ENCODE measurements at regions not wholly inside any gene's neighbourhood (a gene's known extent, or its start where the extent isn't known, plus 50 kb on each side); places are given as distances from the start of the nearest gene placed in this dataset.
A peak's percentile ranks its signal among the peaks of the same experiment; 100 is the strongest.

DNA sequence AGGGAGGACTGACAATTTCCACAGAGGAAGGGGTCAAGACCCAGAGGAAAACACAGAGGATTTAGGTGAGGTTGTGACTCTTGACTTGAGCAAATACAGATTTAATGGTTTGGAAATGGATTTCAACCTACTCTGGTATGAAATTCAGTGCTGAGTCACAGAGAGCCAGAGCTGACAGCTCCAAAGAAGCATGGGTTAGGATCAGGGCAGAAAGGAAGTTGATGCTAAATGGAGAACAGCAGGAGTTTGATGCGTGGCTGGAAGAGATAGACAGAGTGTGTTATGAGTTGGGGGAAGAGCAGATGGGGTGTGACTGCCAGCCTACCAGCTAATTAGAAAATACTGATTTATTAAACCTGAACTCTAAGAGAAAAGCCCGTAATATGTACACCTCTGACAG, 272.6 kb downstream of the FOXG1 start:
- no peak for DNase-seq (ENCODE audit: low spot score)

DNA sequence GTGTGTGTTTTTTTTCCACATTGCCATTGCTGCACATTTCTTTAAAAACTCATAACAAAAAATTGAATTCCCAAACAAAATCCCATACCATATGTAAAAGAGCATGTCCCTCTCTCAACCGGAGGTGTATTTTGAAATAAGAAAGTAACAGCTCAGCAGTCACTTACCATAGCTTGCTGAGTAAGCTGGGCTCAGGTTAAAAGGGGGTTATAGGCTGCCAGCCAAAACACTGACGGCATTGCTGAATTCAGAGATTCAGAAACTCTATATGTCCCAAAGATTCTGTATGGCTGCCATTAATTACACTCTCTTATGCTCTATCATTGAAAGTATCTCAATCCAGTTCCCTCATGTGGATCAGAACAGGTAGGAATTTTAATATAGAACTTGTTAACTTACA, 276.0 kb downstream of the FOXG1 start:
- no peak for DNase-seq (ENCODE audit: low spot score)

DNA sequence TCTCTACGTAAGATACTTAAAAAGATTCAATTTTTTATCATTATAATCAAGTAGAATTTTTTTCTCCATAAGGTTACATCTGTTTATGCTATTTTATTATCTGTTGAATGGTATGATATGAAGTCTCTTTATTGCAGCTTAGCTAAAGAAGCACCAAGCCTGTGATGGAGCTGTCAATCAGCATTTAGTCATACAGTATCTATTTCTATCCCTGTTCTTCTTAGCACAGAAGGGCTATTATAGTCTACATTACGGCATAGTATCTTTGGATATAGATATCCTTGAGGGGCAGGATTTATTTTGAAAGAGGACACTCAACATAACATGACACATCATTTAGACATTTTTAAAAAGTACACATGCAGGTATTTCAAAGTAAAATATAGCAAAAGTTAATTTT, 277.1 kb downstream of the FOXG1 start:
- no peak for DNase-seq (ENCODE audit: low spot score)

DNA sequence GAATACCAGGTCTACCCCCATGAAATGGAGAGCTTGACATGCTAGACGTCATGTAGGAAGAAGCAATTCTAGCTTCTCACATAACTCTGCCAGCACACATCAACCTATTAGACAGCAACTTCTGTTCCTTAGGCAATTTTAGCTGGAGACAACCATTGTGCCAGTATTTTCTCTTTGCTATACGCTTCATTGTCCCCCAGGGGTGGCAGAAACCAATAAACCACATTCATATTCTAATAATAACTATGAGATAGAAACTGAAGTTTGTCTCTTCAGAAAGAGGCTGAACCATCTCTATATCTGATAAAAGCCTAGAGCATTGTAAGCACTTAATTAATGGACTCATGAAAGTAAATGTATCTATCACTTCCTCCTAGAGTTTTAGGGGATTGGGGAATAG, 278.6 kb downstream of the FOXG1 start:
- no peak for DNase-seq (ENCODE audit: low spot score)

DNA sequence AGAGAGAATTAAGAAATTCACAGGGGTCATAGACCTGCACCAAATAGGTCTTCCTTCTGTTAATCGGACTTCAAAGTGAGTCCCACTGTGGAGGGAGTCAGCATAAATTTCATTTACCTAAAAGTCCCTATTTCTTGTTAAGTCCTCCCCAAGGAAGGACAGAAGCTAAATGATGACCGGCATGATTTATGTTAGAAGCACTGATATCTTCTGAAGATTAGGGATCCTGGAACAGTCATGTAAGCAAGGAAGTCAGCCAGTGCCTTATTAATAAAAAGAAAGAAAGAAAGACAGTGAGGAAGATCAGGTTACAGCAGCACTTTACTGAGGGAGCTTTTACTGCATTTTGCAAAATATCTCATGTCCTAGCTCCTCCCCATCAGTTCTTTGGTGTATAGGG, 287.5 kb downstream of the FOXG1 start:
- DNase-seq (ENCODE audit: low spot score) = no peak

DNA sequence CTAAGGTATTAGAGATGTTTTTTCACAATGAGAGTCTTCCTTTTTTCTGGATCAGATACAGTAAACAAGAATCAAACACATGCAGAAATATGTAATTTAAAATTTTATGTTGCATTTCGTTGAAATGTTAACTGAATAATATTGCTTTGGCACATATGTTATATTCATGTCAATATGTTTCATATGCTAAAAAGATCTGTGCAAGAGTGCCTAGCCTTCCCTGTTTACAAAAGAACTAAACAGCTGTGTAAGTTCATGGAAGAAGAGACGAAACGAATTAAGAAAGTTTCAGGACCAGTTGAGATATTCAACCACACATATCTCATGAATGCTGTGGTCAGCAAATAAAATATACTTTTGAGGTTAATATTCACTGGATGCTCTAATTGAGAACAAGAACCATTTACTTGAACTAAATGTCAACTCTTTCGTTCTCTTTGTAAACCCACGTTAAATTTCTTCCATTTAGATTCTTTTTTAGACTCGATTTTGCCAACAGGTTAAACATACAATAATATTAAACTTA, 289.5 kb downstream of the FOXG1 start:
- DNase-seq (ENCODE audit: low spot score) = no peak

DNA sequence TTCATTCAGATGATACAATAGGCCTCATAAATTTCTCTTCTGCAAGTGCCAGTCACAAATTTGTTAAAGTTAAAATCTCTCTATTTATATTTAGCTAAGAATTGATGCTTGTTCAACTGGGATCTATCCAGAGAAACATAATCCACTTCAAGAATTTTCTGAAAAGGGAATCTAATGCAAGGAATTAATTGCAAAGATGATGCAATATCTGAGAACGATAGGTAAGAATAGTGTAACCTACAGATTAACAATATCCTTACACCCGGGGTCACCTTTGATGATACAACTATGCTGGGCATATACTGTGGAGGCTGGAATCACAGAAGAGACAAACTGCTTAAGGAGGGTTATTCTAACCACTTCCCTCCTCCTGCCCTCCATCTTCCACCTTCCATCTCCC, 295.1 kb downstream of the FOXG1 start:
- no peak for DNase-seq (ENCODE audit: low spot score)

DNA sequence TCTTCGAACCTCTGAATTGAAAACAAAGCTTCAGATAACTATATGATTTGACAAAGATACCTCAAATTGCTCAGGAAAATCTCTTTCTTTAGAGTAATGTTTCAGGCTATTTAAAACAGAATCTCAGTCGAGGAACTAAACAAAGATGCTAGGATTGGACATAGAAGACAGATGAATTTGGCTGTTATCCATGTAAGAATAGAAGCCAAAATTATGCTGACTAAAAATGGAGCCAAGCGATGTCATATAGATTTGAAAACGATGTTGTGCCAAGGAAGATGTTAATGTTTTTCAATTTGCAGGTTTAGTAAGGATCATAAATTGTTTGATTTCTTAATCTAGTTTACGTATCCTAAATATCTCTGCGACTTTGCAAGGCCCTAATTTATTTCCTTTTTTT, 295.9 kb downstream of the FOXG1 start:
- no peak for DNase-seq (ENCODE audit: low spot score)

DNA sequence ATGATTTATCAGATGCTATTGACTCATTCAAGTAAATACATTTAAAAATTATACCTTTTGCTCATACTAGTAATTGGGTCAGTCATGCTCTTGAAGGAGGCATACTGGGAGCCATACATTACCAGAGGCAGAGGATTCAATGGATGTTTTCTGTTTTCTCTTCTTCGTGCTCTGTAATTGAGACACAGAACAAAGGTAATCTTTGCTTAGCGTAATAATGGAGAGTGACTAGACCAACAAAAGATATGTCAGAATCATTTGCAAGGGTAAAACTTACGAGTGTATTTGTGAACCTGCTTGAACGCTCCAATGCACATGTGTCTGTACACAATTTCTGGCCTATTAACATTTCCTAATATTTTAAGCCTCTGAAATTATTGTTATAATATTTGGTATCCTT, 296.4 kb downstream of the FOXG1 start:
- DNase-seq (ENCODE audit: low spot score) = no peak

DNA sequence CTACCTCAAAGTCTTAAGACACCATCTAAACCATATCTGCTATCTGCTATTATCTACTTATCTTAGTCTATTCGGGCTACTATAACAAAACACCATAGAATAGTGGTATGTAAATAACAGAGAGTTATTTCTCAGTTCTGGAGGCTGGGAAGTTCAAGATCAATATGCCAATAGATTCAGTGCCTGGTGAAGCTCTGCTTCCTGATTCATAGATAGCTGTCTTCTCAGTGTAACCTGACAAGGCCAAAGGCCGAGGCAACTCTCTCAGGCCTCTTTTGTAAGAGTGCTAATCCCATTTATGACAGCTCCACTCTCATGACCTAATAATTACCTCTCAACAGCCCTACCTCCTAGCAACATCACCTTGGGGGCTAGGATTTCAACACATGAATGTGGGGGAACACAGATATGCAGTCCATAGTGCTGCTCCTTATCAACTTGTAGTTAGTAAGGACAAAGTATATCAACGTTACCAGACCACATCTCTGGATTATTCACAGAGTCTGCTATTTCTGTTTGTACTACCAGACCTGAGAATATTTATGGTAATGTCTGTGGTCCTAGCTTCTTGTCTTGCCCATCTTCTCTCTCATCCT, 297.8 kb downstream of the FOXG1 start:
- no peak for DNase-seq (ENCODE audit: low spot score)

DNA sequence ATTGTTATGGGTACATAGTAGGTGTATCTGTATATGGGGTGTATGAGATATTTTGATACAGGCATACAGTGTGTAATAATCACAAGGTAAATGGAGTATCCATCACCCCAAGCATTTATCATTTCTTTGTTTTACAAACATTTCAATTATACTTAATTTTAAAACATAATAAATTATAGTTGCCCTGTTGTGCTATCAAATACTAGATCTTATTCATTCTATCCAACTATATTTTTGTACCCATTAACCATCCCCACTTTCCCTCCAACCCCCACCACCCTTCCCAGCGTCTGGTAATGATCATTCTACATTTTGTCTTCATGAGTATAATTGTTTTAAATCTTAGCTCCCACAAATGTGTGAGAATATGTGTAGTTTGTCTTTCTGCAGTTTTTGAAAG, 302.6 kb downstream of the FOXG1 start:
- no peak for DNase-seq (ENCODE audit: low spot score)

DNA sequence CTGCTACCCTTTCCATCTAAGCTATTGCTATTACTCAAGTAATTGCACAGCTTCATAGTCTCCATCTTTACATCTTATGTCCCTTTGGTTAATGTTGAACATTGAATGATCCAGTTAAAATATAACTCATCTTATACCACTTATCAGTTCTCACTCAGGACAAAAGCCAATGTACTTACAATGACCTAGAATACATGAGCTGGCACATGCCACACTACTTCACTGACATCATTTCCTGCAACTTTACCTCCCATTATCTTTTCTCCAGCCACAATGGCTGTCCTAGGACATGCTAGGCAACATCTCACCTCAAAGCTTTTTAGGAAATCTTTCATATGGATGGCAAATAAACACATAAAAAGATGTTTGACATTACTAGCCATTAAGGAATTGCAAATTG, 309.2 kb downstream of the FOXG1 start:
- no peak for DNase-seq (ENCODE audit: low spot score)

DNA sequence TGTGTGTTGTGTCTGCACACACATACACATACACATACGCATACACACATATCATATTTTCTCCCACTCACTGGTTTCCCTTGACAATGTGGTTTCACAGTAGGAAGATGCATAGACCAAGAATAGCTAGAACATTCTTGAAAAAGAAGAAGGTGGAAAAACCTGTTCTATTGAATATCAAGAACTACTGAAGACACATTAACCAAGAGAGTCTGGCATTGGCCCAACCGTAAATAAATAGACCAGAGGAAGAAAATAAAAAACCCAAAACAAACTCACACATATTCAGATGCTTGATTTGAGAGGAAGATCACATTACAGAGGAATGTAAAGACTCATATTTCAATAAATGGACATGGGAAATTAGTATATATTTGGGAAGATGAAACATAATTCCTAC, 311.3 kb downstream of the FOXG1 start:
- no peak for DNase-seq (ENCODE audit: low spot score)

DNA sequence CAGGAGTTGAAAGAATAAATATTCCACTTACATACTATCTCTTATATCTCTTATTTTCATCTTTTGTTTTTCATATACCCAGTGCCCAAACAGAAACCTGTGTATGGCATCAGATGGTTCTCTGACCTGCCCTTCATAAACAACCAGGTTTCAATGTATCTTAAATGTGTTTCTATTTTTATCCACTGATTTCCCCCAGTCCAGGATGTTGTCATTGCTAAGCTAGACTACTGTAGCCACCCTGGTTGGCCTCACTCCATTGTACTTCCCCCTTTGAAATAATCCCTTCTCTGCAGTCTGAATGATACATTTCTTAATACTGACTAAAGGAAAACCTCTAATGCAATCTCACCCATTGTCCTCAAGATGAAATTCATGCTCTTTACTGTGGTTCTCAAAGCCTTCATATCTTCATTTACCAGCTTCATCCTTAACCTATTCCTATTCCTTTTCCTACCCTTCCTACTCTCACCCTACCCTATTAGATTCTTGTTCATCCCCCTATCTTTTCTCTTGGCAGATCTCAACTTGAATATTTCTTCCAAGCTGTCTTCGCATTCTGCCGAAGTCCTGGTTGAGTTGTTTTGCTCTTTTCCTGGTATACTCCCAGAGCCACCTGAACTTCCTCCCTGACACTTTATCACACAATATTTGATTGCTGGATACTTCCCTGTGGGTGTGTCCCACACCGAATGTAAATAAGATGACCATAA, 312.4 kb downstream of the FOXG1 start:
- no peak for DNase-seq (ENCODE audit: low spot score)

DNA sequence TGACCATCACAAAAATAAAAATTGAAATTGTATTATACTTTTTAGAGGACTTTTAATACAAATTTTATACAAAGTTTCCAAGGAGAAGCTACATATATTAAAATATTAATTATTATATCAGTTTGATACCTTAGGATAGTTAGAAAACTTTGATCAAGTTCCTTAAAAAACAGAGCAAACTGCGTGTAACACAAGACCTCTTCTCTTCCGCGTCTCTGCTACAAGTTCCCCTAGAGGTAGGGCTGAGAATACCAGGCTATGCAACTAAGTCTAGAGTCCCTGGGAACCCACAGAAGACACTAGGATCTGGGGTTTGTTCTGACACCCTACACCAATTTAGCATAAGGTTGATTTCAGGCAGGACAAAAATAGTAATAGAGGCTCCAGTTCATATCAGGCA, 319.0 kb downstream of the FOXG1 start:
- DNase-seq (ENCODE audit: low spot score) = peak; percentile 26

DNA sequence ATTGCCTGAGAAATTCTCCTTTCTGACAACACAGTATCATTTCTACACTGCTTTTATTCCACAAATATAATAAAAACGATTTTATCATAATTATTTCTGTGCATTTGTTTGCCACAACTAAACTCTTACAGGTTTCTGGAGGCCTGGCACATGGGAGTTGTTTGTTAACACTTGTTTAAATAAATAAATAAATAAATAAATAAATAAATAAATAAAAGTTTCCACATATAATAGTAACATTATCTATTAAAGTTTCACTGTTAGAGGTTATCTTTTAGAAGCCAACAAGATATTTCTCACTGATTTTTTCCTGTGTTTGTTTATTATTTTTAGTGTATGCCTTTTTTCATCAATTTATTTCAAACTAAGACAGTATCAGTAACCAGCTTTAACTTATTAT, 323.3 kb downstream of the FOXG1 start:
- no peak for DNase-seq (ENCODE audit: low spot score)

DNA sequence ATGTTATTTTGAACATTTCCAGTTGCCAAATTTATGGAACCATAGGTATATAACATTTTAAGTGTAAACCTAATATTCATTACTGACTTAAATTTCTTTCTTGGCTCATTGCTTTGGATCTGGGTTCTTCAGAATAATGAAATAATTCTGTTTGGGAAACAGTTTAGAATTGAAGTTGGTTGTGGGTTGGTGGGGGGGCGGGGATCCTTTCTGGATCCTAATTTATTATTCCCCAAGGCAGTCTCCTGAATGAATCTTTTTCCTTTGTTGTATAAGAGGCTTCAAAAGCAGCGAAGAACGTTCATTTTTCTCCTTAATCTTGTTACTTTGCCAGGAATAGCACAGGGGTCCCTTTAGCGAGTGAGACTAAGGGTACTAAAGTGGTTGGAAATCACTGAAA, 325.5 kb downstream of the FOXG1 start:
- no peak for DNase-seq (ENCODE audit: low spot score)

DNA sequence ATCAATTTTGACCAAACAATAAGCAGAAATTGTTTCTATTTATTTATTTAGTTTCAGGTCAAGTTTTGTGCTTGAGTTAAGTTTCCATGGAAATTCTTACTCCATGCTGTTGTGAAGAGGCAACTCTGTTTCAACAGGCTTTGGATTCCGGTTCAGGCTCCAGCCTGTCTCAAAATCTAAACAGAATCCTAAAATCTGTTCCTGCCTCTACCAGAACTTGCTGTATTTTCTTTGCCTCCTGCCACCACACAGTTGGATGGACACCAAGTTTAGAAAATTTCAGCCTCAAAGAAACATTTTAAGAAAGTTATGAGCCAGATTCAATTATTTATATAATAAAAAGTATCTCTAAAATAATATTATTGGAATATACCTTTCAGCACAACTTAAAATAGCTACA, 330.9 kb downstream of the FOXG1 start:
- DNase-seq (ENCODE audit: low spot score) = no peak

DNA sequence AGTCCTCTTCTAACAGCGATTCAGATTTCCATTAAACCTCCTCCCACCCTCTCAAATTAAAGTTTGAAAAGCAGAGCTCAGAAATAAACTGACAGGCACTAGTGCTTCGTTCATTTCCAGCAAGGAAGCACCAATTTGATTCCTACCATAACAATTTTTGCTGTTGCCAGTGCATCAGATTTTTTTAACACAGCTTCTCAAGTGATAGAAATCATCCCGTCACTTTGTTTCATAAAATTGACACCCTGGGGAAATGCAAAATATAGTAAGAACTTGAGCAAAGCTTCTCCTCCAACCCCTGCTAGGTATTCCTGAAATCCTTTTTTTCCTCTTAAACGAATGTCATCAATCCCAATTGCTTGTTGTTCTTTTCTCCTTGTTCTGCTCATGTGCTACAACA, 332.1 kb downstream of the FOXG1 start:
- DNase-seq (ENCODE audit: low spot score) = no peak

DNA sequence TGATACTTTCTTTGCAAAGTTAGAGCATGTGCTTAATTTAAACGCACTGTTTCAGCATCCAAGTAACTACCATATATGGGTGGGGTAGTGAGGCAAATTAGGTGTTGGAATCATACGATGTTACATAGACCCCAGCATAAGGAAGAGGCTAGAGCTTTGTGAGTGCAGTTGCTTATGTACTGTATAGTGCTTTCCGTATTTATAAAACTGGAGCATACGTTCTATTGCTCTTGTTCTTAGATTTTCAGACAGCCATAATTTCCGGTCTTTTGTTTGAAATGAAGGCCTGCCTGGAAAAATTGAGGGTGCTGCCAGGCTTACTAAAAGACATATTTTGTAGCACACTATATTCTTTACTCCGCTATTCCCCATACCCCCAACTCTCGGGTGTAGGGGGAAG, 335.7 kb downstream of the FOXG1 start:
- no peak for DNase-seq (ENCODE audit: low spot score)

DNA sequence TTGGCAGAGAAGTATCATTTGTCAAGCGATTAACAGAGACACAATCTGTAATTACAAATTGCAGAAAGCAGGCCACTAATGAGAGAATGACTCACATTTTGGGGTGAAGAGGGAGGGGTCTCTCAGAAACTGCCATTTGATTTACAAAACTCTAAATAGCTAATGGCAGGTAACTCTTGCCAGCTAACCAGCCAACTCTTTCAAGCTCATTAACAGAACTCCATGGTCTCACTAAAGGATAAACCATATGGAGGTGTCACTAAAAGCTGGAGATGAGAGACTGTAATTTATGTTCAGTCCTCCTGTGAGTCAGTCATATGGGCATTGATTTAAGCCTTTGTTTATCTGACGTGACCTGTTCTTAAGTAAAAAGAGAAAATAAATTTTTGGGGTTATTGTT, 336.4 kb downstream of the FOXG1 start:
- no peak for DNase-seq (ENCODE audit: low spot score)

DNA sequence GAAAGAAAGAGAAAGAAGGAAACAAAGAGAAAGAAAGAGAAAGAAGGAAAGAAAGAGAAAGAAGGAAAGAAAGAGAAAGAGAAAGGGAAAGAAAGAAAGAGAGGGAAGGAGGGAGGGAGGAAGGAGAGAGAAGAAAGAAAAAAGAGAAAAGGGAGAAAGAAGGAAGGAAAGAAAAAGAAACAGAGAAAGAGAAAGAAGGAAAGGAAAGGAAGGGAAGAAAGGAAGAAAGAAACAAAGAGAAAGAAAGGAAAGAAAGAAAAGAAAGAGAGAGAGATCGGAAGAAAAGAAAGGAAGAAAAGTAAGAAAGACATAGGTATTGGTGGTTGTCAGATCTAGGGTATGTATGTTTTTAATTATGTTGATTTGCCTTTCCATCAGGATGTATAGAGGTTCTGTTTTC, 342.3 kb downstream of the FOXG1 start:
- no peak for DNase-seq (ENCODE audit: low spot score)

DNA sequence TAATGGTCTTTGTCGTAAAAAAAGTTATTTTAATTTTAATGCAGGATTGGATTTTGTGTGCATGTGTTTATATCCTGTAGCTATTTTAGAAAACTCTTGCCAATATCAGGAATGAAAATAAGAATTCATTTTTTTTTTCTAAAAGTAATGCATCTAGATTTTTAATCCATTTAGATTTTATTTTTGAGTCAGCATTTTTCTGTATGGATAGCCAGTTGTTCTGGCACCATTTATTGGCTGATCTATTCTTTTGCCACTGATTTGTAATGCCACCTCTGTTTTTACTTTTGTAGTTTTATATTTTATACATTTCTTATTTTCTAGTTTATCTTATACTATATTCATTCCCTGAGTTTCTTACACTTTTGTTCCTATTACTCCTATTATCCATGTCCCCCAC, 343.0 kb downstream of the FOXG1 start:
- DNase-seq (ENCODE audit: low spot score) = no peak

DNA sequence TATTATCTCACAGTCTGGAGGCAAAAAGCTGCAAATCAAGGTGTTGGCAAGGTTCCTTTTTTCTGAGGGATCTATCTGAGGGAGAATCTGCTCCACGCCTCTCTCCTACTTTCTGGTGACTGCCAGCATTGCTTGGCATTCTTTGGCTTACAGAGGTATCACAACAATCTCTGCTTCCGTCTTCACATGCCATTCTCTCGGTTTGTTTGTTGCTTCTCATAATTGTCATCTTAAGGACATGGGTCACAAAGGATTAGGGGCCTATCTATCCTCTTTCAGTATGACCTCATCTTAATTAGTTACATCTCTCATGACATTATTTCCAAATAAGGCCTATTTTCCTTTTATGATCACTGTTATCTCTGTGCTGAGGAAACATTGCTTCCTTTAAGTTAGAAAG, 345.0 kb downstream of the FOXG1 start:
- DNase-seq (ENCODE audit: low spot score) = no peak
